ENCODE measurements at regions not wholly inside any gene's neighbourhood (a gene's known extent, or its start where the extent isn't known, plus 50 kb on each side); places are given as distances from the start of the nearest gene placed in this dataset.

- H4K8ac ChIP-seq (ENCODE audit: low read depth in 2 of 2, low read length in 2 of 2), result no peak overlapping the region
- no peak overlapping the region for H3K56ac ChIP-seq (ENCODE audit: extremely low read depth, insufficient read depth, low read length)
- peaks cover 3% of the 10 kb centered on the region; the same call in 1 of the 2 replicates for H3K9me3 ChIP-seq (ENCODE audit: control insufficient read depth, insufficient read depth, low read length)
- POLR2A ChIA-PET (ENCODE audit: unreplicated experiment), result no interaction called here
- H3K18ac ChIP-seq (ENCODE audit: low read depth, low read length), result no peak overlapping the region
- H2BK5ac ChIP-seq (ENCODE audit: low read depth, low read length, poor library complexity, severe bottlenecking), result no peak overlapping the region
- no peak overlapping the region for H3K14ac ChIP-seq (replicated peaks; ENCODE audit: low read depth, low read length)
- H4K20me1 ChIP-seq (ENCODE audit: insufficient read depth, low read length), result no peaks in the 10 kb centered on the region
- H4K5ac ChIP-seq (ENCODE audit: low read depth, low read length), result no peak overlapping the region
- dilution Hi-C loops (cut with HindIII; ENCODE audit: low sequenced_read_pairs, unreplicated experiment), result no loop called here
- 81% methylated on average over 5 of the region's 24 CpGs; no CpG with 5 or more reads in 1 of the 2 experiments for WGBS, 2 experiments (ENCODE audit: extremely low coverage in 2 of 2, insufficient read length in 1 of 2)
- ATAC-seq (ENCODE audit: low read depth) (no peak), DNase-seq (no peak)
- H3K27me3 ChIP-seq (ENCODE audit: control insufficient read depth, insufficient read depth, low read length), result no peaks in the 10 kb centered on the region; the same call in 1 of the 2 replicates
- H3K4ac ChIP-seq (ENCODE audit: low read depth, low read length), result no peak overlapping the region
- no peaks in the 10 kb centered on the region for H3K4me1 ChIP-seq (ENCODE audit: control insufficient read depth, insufficient read depth, low read length)
- H3K4me2 ChIP-seq (ENCODE audit: low read depth, low read length), result no peak overlapping the region
- H3K4me3 ChIP-seq (ENCODE audit: insufficient read depth, low read depth, low read length), result no peak overlapping the region
- in situ Hi-C loops (cut with MboI; ENCODE audit: low sequenced_read_pairs), result no loop called here
- H3K9ac ChIP-seq (ENCODE audit: low read depth, low read length), result no peak overlapping the region
- no peaks in the 10 kb centered on the region for H3K9me1 ChIP-seq (ENCODE audit: insufficient read depth, low read length)
- no TSS peak for BruUV-seq (replicated peaks)
- no peak overlapping the region for H3K23ac ChIP-seq (ENCODE audit: low read depth, low read length)
- H2BK120ac ChIP-seq (ENCODE audit: low read depth, low read length), result no peak overlapping the region
- CTCF ChIA-PET, result no interaction called here
- H3K79me1 ChIP-seq (ENCODE audit: low read depth in 1 of 2, low read length in 2 of 2), result no peaks in the 10 kb centered on the region
- no peak overlapping the region for H4K91ac ChIP-seq (ENCODE audit: insufficient read depth, low read depth, low read length)
- H2AK5ac ChIP-seq (ENCODE audit: low read depth, low read length), result no peak overlapping the region
- no peak overlapping the region for H2AFZ ChIP-seq (replicated peaks; ENCODE audit: low read length, poor library complexity)
- intact Hi-C loops (cut with micrococcal nuclease), result no loop called here
- no peak overlapping the region for H2AK9ac ChIP-seq (replicated peaks; ENCODE audit: low read depth, low read length, poor library complexity)
- no peak overlapping the region for H2BK20ac ChIP-seq (ENCODE audit: low read depth, low read length)
- no peaks in the 10 kb centered on the region for H3K36me3 ChIP-seq (ENCODE audit: control insufficient read depth, insufficient read depth, low read length)
- H2BK15ac ChIP-seq (ENCODE audit: low read depth, low read length), result no peak overlapping the region
- no peak overlapping the region for H3K27ac ChIP-seq (ENCODE audit: insufficient read depth, low read length)
- TF ChIP-seq BHLHE40 (IDR thresholded peaks at IDR 0.05; ENCODE audit: low read depth, low read length) (no peak), MAZ (IDR thresholded peaks at IDR 0.05; ENCODE audit: borderline replicate concordance, low read depth, low read length) (no peak), POLR2A (IDR thresholded peaks at IDR 0.05; ENCODE audit: low read depth, low read length) (no peak), RFX5 (IDR thresholded peaks at IDR 0.05; ENCODE audit: low read depth, low read length) (no peak)
Measured at GRCh38 chr5:109250533-109251329, 159.0 kb downstream of the PJA2 start.

All from IMR-90 (cell line).